ENCODE measurements at regions not wholly inside any gene's neighbourhood (a gene's known extent, or its start where the extent isn't known, plus 50 kb on each side); places are given as distances from the start of the nearest gene placed in this dataset.

DNA sequence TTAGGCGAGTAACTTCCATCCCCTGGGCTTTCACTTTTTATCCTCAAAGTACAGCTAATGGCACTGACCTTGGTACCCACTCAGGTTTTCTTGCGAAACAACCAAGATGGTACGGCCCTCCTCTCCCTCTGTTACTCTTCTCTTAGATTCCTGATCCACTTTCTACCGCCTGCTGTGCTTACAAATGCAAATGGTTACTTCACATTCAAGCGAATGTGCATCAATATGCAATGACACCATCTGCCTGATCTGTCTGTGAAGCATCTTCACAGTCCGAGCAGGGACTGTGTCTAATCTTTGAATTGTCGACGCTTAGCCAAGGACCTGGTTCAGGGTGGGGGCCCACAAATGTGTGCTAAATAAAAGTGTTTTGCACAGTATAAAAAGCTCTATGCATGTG is 112.2 kb downstream of the TRIB2 start:
- DNase-seq, result no peak

DNA sequence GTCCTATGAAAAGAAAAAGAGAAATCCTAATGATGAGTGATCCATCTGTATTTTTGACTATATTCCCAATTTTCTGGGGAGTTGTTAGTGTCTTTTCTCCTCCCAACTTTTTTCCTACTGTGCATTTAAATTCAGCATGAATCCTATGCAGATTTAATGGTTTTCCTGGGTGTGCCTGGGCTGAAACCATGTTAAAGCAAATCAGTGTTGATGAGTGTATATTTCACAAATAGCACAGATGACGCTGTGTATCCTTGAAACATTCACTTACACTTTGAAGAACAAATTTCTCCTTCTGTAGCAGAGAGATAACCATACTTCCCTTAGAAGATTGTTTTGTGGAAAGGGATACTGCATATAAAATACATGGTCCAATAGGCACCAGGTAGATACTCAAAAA is 114.3 kb downstream of the TRIB2 start:
- no peak for DNase-seq

DNA sequence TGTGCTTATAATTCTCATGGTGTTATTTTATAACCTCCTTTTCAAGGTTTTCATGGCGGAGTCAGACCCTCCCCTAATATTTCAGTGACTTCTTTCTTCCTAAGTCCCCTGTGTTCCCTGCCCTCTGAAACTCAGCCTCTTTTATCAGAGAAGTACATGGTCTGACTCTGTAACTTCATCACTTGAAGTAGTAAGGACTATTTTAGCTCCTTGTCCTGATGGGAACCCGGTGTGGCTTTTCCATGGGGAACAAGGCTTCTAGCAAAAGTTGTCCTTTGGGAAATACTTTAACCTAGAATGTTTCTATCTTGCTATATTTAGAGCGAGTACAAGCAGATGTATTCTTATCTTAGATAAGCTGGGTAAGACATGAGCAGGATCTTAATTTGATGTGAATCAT is 117.5 kb downstream of the TRIB2 start:
- DNase-seq, result no peak

DNA sequence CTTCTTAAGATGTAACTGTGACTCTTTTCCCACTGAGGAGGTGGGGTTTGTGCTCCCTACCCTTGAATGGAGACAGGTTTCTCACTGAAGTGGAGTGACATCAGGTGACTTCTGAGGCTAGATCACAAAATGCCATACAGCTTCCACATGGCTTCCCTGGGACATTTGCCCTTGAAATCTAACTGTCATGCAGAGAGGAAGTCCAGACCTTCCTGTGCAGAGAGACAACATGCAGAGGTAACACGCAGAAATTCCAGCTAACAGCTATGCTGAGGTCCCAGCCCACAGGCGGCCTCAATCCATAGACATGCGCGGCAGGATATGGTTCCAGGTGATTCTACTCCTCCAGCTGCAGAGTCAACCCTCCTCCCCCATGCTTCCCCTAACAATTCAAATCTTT is 119.0 kb downstream of the TRIB2 start:
- DNase-seq, result no peak

DNA sequence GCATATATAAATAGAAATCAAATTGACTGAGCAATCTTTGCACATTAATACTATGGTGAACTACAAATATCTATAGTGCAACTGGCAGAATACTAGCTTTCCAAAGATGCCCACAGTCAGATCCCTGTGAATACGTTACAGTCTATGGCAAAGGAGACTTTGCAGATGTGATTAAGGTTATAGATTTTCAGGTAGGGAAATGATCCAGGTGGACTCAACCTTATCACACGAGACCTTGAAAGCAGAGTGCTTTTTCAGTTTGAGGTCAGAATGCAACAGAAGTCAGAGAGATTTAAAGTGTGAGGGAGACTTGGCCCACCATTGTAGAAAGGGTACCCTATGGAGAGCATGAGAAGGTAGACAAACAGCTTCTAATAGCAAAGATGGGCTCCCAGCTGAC is 122.6 kb downstream of the TRIB2 start:
- DNase-seq, result no peak

DNA sequence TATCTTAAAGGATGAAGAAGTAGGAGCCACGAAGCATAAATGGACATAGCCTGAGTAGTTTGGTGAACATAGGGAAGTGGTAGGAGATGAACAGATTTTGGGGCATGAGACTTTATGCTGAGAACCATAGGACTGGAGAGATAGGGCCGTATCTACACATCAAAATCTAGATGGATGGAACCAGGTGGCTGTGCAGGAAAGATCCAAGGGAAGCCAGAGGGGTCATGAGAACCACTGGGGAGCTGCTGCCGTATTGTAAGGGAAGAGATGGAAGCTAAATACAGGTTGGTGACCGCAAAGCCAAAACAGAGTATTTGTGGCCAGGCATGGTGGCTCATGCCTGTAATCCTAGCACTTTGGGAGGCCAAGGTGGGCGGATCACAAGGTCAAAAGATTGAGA is 124.3 kb downstream of the TRIB2 start:
- DNase-seq, result no peak

DNA sequence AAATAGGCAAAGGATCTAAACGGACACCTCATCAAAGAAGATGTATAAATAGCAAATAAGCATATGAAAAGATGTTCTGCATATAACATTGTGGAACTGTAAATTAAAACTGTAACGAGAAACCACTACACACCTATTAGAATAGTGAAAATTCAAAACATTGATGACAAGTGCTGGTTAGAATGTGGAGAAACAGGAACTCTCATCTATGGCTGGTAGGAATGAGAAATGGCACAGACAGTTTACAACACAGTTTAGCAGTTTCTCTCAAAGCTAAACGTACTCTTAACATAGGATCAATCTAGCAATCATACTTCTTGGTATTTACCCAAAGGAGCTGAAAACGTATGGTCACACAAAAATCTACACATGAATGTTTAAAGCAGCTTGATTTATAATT is 126.2 kb downstream of the TRIB2 start:
- no peak for DNase-seq

DNA sequence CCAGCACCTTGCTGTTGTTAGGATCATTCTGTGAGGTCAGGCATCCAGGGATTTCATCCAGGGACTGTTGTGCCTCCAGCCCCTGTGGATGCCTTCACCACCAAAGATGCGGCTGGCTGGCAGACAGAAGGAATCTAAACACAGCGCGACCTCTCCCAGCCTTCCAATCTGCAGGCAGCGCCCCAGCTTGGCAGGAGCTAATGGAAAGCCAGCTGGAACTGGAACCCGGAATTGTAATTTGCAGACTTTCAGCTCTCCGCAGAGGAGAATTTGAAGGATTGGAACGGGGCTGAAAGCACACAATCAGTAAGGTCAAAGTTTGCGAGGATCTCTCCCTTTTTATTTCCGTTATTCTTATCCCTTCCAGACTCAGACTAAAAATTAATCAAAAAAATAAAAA is 127.8 kb downstream of the TRIB2 start:
- DNase-seq, result no peak

DNA sequence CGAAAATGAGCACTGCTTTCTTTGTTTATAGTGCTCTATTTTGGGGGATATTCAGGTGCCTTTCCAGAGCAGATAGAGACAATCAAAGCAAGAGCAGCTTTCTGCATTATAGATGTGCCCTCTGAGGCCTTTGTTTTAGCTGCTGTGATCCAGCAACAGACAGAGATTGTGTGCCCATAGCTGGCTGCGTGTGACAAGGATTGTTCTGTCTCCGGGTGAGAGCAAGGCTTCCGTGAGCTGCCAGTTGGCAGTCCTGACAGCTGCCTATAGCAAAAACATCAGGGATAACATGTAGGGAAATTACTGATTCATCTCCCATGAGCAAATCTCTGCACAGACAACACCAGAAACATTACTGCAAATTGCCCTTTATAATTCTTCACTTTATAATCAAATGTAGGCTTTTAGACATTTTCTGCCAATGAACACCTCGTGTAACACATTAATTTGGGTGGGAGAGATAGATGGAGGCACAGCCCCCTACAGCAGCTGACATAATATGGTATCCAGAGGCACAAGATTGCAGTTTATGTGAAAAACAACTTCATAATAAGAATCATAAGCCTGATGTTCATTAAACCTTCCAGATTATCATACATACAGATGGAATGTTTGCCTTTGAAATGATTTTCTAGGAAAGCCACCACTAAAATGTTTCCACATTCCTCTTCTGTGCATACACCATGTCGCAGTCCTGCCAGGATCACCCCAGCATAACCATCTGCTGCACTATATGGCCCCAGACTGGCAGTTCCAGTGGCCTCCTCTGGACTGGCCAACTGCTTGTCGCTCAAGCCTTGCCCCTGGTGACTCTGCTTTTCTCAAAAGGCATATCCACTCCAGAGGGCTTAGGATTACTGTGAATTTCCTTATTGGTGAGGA is 131.2 kb downstream of the TRIB2 start:
- DNase-seq, result no peak

DNA sequence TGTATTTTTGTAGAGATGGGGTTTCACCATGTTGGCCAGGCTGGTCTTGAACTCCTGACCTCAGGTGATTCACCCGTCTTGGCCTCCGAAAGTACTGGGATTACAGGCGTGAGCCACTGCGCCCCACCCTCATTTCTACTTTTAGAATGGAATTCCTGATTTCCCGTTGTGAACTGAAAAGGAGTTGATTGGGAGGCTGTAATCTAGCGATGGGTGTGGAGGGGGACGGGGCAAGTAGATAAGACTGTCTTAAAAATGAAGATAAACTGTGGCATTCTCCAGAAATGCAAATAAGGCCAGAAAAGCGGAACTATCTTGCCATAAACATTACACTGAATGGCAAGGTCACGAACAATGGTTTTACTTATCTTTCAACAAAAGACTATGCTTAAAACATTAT is 135.4 kb downstream of the TRIB2 start:
- no peak for DNase-seq

DNA sequence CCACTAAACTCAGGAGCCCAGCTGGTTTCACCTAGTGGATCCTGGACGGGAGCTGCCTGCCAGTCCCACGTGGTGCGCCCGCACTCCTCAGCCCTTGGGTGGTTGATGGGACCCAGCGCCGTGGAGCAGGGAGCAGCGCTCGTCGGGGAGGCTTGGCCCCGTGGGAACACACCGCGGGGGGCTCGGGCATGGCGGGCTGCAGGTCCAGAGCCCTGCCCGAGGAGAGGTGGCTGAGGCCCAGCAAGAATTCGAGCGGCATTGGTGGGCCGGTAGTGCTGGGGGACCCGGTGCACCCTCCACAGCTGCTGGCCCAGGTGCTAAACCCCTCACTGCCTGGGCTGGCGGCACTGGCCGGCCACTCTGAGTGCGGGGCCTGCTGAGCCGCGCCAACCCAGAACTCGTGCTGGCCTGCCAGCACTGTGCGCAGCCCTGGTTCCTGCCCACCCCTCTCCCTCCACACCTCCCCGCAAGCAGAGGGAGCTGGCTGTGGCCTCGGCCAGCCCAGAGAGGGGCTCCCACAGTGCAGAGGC is 137.3 kb downstream of the TRIB2 start:
- DNase-seq, result no peak

DNA sequence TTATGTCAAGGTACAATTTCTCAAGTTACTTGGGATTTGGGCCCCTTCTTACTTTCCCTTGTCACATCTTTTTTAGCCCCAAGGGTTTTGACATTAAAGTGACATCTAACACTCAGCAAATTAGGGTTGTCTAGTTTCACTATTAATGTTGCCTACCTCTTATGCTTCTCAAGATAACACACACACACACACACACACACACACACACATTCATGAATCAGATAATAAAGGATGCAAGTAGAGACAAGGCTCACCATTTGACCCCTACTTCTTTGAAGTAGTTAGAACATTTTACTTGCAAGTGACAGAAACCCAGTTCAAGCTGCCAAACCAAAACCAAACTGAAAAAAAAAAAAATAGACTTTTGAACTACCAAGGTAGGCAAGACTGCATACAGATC is 138.8 kb downstream of the TRIB2 start:
- no peak for DNase-seq

DNA sequence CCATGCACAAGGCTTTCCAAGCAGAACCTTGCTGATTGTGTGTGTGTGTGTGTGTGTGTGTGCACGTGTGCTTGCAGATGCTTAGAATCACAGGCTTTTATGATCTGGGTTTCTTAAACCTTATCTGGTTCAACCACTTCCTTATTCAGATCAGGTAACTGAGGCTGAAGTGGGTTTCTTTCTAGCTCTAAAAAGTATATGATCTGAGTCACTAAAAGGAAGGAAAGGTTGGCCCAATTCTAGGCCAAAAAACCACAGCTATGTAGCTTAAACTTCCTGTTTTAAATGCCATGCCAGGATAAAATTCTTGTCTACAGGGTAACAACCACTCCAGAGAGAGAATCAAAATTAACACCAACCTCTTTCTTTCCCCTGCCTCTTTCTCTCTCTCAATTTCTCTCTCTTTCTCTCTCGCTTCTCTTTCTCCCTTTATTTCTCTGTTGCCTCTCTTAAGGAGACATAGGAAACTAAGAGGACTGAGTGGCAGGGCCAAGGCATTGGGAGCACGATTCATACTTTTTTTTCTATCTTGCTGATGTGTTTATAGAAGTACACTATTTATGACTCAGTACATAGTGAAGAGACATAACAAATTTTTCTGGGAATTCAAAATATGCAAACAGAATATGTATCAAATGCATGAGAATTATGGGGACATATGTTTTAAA is 140.3 kb downstream of the TRIB2 start:
- DNase-seq, result peak; percentile 16

DNA sequence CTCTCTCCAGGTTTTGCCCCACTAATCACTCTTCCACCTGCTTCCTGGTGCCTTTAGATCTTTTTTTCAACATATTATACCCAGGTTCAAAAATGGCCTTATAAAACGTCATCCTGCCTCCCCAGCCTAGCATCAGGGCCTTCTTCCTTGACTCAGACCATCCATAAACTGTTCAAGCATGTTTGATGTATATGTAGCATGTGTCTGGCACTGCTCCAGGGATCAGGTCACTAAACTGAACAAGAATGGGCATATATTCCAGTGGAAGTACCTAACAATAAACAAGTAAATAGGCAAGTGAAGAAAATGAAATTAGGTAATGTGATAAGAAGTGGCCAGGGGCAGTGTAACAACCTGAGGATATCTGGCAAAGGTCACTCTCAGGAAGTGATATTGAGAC is 141.2 kb downstream of the TRIB2 start:
- DNase-seq, result no peak

DNA sequence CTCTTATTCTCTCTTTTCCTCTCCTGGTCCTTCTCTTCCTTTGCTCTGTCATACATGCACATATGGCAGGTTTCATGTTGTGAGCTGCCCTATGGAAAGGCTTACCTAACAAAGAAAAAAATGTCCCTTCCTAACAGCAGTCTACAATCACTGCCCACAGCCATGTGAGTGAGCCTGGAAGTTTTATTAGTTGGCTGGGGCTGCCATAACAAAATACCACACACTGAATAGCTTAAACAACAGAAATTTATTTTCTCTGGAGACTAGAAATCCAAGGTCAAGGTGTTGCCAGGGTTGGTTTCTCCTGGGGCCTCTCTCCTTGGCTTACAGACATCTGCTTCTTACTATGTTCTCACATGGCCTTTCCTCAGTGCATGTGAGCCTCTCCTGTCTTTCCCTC is 142.1 kb downstream of the TRIB2 start:
- no peak for DNase-seq

DNA sequence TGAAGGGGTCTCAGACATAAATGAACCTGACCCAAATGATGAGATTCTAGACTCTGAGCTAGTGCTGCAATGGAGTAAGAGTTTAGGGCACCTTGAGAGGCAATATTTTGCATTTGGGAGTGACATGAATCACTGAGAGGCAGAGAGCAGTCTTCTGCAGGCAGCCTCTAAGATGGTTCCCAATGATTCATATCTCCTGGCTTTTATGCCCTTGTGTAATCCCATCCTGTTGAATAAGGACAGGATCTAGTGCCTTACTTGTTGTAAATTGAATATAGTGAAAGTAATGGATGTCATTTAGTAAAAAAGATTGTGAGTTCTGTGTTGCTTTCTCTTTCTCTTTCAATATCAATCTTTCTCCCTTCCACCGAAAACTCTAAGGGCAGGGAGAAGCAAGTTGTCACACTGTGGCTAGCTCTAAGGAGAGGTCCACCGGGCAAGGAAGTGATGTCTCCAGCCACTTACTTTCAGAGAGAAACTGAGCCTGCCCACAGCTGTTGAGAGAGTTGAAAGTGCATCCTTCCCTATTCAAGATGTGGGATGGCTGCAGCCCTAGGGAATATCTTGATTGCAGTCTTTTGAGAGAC is 144.7 kb downstream of the TRIB2 start:
- DNase-seq, result no peak

DNA sequence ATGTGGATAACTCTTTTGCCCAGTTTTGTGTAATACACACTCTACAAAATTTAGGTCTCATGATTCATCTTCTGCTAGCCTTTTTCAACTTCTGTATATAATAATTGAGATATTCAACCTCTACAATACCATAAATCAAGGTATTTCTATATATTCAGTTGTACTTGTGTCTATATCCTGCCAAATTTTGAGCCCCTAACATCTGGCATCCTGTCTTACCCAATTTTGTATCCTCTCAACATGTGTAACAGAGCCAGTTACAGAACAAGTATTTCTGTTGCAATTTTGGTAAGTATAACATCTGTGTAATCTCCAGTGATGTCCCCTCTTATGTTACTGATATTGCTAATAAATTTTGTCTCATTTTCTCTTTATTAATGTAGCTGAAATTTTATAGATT is 145.8 kb downstream of the TRIB2 start:
- DNase-seq, result no peak

DNA sequence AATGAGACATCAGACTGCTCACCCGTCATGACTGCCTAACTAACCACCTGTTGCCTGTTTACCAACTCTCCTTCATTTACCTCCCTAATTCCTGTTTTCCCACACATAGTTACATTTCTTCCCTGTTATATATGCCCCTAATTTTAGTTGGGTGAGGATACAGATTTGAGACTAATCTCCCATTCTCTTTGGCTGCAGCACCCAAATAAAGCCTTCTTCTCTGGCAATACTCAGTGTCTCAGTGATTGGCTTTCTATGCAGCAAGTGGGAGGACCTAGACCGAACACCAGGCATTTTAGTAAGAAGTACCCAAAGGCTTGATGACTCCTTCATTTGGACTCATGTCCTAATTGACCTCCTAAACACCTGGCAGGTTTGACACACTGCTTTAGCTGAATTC is 147.2 kb downstream of the TRIB2 start:
- DNase-seq, result no peak

DNA sequence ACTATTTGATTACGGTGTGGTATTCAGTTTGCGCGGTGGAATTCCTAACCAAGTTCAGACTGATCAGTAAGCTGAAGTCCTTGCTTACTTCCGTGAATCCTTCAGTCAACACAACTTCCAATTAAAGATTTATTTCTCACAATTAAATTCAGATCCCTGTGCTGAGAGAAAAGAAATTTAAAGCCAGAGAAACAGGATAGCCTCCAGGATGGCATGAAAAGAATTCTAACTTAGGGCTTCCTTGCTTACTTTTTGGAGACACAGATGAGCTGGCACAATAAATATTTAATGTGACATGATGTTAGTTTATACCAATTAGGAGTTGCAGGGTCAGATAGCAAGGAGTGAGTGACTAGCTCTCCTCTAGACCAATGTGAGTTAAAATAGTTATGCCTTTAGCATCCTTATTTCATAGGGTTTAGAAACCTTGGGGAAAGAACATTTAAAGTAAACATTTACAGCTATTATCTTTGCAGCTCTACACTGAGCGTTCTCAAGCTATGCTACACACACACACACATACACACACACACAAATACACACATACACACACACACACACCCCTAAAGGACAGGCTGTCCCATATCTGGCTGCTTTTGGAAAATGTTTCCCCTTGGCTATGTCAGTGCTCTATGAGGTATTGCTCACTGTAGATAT is 151.0 kb downstream of the TRIB2 start:
- DNase-seq, result no peak

DNA sequence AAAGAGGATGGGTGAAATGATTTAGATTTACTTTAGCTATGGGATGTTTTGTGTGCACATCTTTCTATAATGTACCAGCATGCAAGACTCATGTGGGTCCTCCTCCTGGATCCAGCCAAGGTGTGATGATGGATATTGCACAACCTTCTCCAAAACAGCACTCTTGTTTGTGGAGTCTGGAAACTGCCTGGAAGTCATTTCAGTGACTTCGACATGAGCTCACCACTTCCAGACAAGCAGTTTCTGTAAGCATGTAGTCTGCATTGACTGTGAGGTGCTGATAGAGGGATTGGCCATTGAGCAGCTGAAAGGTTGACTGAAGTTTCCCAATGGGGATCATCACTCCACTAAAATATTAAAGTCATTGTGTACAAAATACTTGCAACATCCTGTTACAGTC is 154.0 kb downstream of the TRIB2 start:
- DNase-seq, result no peak

DNA sequence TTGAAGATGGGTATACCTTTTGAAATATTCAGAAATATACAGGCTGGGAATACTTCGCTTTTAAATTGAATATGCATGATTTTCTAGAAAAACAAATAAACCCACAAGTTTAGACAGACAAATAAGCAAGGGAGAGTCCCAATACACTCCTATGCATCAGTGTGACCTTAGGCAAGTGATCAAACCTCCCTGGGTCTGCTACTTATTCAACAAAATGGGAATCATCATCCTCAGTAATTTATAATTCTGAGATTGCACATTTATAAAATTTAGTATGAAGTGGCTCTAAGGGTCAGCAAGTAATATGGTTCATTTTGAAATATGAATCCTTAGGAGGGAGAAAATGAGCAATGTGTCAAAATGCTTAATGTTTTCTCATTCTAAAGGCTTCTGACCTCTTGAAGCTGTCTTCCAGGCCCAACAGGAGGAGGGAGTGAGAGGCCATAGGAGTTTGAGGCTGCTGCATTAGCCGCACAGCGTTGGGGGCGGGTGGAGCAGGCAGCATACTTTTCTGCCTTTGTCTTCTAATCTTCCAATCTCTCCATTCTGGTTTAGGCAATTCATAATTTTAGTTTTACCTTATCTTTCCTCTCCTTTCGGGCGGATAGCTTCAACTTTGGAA is 155.1 kb downstream of the TRIB2 start:
- no peak for DNase-seq

DNA sequence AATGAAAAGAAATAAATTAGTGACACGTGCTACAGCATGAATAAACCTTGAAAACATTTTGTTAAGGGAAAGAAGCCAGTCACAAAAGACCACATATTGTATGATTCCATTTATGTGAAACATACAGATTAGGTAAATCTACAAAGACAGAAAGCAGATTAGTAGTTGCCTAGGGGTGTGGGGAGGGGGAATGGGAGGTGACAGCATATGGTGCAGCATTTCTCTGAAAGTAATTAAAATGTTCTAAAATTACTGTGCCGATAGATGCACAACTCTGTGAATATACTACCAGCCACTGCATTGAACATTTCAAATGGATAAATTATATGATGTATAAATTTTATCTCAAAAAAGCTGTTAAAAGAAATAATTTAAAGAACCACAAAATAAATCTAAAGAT is 161.0 kb downstream of the TRIB2 start:
- no peak for DNase-seq

DNA sequence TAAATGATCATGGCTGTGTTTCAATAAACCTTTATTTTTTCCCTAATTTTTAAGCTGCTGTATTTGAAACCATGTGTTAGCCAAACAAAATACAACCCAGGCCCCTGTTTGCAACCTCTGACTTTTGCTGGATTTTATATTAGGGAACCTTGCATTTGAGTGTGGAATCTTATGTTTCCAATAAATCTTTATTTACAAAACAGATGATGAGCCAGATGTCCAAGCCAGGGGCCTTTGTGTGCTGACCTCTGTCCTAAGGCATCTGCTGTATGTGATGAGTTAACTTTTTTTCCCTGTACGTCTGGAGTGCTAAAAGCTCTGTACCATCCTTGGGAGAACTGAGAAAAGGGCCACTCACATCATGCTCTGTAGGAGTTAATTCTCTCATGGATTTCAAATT is 162.9 kb downstream of the TRIB2 start:
- DNase-seq, result no peak

Data from activated effector memory CD4-positive, alpha-beta T cell treated with Interleukin-2 at 50 U/mL for 16 hours (primary cell).